Ascending aorta (tissue), 2 donors: ENCODE measurements at regions not wholly inside any gene's neighbourhood (a gene's known extent, or its start where the extent isn't known, plus 50 kb on each side); places are given as distances from the start of the nearest gene placed in this dataset.

Experiments
- DNase-seq, 2 donors: peaks; one replicate each; pipeline ENCODE4 v3.0.0-alpha.2; 2019; ENCODE audit warnings: low spot score in 2 of 2
- H3K27ac ChIP-seq, 2 donors: fragments of 200-600 bp; sonication (generic); one replicate each; pipeline ENCODE4 v1.5.1; 2016 to 2017; ENCODE audit warnings: mild to moderate bottlenecking in 1 of 2
- H3K27me3 ChIP-seq: fragments of 200-600 bp; sonication (generic); one replicate; pipeline ENCODE4 v1.5.1; 2017
- H3K36me3 ChIP-seq, 2 donors: fragments of 200-600 bp; sonication (generic); one replicate each; pipeline ENCODE4 v1.5.1; 2016
- H3K4me1 ChIP-seq, 2 donors: fragments of 200-600 bp; sonication (generic); one replicate each; pipeline ENCODE4 v1.5.1; 2016 to 2017; ENCODE audit warnings: mild to moderate bottlenecking in 1 of 2
- H3K4me3 ChIP-seq, 2 donors: fragments of 200-600 bp; sonication (generic); one replicate each; pipeline ENCODE4 v1.5.1; 2016 to 2017; ENCODE audit warnings: mild to moderate bottlenecking in 1 of 2
- H3K9me3 ChIP-seq, 2 donors: fragments of 200-600 bp; sonication (generic); one replicate each; pipeline ENCODE4 v1.5.1; 2016
- intact Hi-C: fragments of 100-400 bp; cut with DNase I; formaldehyde crosslinking; loops from one replicate; pipeline ENCODE4 v1.15.1; 2023
- TF ChIP-seq, protein P1 (sequence below), 3 experiments: fragments of 200-600 bp in 2 of 3; fragments of 450-650 bp in 1 of 3; sonication (generic) in 2 of 3; IDR thresholded peaks; one replicate each; pipeline ENCODE4 v1.5.1; 2016 to 2019; ENCODE audit warnings: antibody characterized with exemption in 3 of 3, mild to moderate bottlenecking in 1 of 3, moderate library complexity in 1 of 3

DNA sequence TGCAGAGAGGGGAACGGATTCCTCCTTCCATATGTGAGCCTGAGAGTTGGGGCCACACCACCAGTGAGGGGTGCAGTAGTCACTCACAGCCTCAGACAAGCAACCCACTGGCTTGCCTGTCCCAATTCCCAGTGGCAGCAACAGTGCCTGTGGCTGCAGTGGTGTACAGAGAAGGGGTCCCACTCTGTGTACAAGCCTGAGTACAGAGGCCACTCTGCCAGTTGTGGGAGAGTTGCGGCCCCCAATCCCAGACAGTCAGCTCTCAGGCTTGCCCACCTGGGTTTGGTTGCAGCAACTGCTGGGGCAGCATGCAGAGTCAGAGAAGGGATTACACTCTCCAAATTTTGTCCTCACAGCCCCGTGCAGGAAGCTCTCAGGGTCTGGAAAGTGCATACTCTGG lies 133.2 kb upstream of the RFX3 start:
- Histone ChIP-seq H3K27ac (no peak overlapping the region), H3K27me3 (no peaks in the 10 kb centered on the region), H3K4me3 (no peak overlapping the region), H3K36me3 (no peaks in the 10 kb centered on the region), H3K4me1 (no peaks in the 10 kb centered on the region), H3K9me3 (no peaks in the 10 kb centered on the region)
- TF ChIP-seq, protein P1, sequence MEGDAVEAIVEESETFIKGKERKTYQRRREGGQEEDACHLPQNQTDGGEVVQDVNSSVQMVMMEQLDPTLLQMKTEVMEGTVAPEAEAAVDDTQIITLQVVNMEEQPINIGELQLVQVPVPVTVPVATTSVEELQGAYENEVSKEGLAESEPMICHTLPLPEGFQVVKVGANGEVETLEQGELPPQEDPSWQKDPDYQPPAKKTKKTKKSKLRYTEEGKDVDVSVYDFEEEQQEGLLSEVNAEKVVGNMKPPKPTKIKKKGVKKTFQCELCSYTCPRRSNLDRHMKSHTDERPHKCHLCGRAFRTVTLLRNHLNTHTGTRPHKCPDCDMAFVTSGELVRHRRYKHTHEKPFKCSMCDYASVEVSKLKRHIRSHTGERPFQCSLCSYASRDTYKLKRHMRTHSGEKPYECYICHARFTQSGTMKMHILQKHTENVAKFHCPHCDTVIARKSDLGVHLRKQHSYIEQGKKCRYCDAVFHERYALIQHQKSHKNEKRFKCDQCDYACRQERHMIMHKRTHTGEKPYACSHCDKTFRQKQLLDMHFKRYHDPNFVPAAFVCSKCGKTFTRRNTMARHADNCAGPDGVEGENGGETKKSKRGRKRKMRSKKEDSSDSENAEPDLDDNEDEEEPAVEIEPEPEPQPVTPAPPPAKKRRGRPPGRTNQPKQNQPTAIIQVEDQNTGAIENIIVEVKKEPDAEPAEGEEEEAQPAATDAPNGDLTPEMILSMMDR (IDR thresholded peaks at IDR 0.05): no peak
- intact Hi-C loops: no loop called here
- no peak for DNase-seq

DNA sequence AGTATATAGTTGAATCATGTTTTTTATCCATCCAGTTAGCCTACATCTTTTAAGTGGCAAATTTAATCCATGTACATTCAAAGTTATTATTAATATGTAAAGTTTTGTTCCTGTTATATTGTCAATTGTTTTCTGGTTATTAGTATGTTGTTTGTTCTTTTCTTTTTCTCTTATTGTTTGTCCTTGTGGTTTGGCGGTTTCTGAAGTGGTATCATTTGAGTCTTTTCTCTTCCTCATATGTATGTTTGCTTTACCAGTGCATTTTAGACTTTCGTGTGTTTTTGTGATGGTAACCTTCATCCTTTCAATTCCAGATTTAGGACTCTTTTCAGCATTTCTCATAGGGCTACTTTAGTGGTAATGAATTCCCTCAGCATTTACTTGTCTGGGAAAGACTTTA lies 130.4 kb upstream of the RFX3 start:
- Histone ChIP-seq H3K27ac (no peak overlapping the region), H3K4me3 (no peak overlapping the region), H3K9me3 (no peaks in the 10 kb centered on the region), H3K4me1 (no peaks in the 10 kb centered on the region), H3K36me3 (no peaks in the 10 kb centered on the region), H3K27me3 (no peaks in the 10 kb centered on the region)
- no peak for DNase-seq
- intact Hi-C loops: no loop called here
- TF ChIP-seq, protein P1 (IDR thresholded peaks at IDR 0.05): no peak

DNA sequence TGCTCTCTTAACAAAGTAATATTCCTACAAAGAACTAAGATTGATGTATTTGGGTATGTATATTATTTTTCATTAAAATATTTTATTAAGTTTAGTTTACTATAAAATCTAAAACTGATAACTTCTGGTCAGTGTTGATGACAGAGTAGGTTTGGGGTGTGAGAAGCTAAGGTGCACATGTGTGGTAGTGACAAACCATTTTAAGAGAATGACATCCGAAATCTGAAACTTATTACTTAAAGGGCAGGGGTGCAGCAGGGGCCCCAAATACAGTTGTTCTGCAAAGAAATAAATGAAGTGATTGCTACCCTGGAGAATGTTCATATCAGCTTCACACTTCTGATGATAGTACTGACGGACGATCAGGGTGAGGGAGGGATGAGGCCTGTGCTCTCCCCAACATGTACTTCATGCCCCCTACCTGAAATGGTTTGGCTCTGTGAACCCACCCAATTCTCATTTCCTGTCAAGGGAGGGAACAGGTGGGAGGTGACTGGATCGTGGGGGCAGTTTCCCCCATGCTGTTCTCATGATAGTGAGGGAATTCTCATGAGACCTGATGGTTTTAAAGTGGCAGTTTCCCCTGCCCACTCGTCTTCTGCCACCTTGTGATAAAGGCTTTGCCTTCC lies 125.3 kb upstream of the RFX3 start:
- Histone ChIP-seq H3K9me3 (no peaks in the 10 kb centered on the region), H3K27me3 (no peaks in the 10 kb centered on the region)
- DNase-seq: no peak

DNA sequence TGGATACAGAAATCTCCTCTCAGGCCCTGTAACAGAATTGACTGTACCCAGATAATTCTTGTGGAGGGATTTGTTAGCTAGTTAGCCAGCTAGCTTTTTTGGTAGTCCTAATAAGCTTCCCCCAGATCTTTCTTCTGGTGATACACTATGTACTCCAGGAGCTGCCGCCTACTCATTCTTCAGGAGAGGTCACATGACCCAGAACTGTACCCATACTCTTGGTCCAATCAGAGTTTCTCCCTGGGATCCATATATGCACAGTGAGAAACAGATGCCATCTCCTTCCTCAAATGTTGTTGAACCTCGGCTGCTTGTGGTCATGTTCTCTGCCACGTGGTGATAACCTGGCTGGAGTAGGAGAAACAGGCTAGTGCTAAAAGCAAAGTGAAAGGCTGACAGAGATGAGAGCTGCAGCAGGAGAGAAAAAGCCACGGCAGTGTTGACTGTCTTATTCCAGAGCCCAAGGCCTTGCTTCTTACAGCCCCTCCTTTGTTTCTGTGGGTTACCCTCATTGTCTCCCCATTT lies 123.0 kb upstream of the RFX3 start:
- no peak for DNase-seq
- no peak overlapping the region for H3K27ac ChIP-seq
- no peak overlapping the region for H3K4me3 ChIP-seq
- no peaks in the 10 kb centered on the region for H3K36me3 ChIP-seq
- no peaks in the 10 kb centered on the region for H3K4me1 ChIP-seq
- TF ChIP-seq, protein P1 (IDR thresholded peaks at IDR 0.05): no peak
- H3K9me3 ChIP-seq: no peaks in the 10 kb centered on the region
- no peaks in the 10 kb centered on the region for H3K27me3 ChIP-seq
- intact Hi-C loops: no loop called here

More for the DNA sequence above, 125.3 kb upstream of the RFX3 start:
- H3K36me3 ChIP-seq: no peaks in the 10 kb centered on the region
- H3K4me3 ChIP-seq: no peak overlapping the region
- no peak overlapping the region for H3K27ac ChIP-seq
- no peaks in the 10 kb centered on the region for H3K4me1 ChIP-seq
- TF ChIP-seq, protein P1 (IDR thresholded peaks at IDR 0.05): no peak
- intact Hi-C loops: no loop called here

DNA sequence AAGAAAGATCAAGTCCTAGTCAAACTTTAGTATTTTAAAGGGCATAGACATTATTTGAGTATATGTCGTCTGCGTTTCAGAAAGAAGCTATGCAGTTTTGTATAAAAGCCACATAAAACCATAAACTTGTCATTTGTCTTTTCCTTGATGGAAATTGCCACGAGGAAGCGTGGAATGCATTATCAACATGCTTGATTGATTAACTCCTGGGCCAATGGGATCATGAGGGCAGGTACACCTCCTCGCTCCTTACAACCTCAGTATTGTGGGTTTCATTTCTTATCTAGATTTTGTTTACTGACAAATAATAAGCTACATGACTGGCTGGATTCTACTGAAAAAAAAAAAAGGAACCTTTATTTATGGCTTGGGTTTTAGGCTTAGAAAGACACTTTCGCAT lies 122.5 kb upstream of the RFX3 start:
- Histone ChIP-seq H3K4me3 (no peak overlapping the region), H3K27ac (no peak overlapping the region), H3K36me3 (no peaks in the 10 kb centered on the region), H3K4me1 (no peaks in the 10 kb centered on the region), H3K27me3 (no peaks in the 10 kb centered on the region), H3K9me3 (no peaks in the 10 kb centered on the region)
- no peak for DNase-seq
- intact Hi-C loops: no loop called here
- TF ChIP-seq, protein P1 (IDR thresholded peaks at IDR 0.05): no peak

DNA sequence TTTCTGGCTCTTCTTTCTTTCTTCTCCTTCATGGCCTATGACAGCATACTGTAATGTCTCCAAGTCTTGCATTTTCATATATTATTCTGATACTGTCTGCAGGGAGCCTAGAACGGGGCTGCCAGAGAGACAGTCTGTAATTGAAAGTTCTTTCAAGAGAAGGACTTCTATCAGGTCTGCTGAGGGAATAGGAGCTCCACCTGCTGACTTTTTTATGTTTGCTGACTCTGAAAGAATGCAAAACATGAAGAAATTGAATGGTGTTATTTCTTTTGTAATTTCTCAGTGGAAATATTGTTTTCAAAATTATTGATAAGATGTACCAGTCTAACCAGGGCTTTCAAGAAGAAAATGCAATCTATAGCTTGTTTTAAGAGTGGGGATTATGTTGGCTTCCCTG lies 121.9 kb upstream of the RFX3 start:
- no peaks in the 10 kb centered on the region for H3K36me3 ChIP-seq
- no peak overlapping the region for H3K27ac ChIP-seq
- intact Hi-C loops: no loop called here
- TF ChIP-seq, protein P1 (IDR thresholded peaks at IDR 0.05): no peak
- no peaks in the 10 kb centered on the region for H3K9me3 ChIP-seq
- no peak for DNase-seq
- no peak overlapping the region for H3K4me3 ChIP-seq
- H3K4me1 ChIP-seq: no peaks in the 10 kb centered on the region
- no peaks in the 10 kb centered on the region for H3K27me3 ChIP-seq
